ENCODE measurements at regions not wholly inside any gene's neighbourhood (a gene's known extent, or its start where the extent isn't known, plus 50 kb on each side); places are given as distances from the start of the nearest gene placed in this dataset.

DNA sequence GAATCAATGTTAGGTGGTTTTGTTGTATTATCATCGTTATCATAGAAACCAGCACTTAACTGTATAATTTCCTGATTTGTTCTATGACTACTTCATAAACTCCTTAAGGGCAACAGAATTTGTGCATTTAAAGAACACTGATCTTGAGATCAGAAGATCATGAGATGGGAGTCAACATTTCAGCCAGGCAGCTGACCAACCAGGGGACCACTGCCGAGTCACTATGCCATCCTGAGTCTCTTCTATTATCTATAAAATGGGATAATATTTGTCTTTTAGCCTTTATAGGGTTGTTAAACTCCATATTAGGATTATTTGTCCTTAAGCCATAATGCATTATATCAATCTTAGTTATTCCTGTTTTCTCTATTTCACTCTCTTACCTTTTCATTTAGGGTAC is 261.7 kb downstream of the GPAM start:
- H3K79me2 ChIP-seq (ENCODE audit: low read length) = no peaks in the 10 kb centered on the region
- DNase-seq = no peak
- H4K20me1 ChIP-seq (ENCODE audit: insufficient read depth, low read depth, low read length) = no peaks in the 10 kb centered on the region; the same call in 1 of the 2 replicates

DNA sequence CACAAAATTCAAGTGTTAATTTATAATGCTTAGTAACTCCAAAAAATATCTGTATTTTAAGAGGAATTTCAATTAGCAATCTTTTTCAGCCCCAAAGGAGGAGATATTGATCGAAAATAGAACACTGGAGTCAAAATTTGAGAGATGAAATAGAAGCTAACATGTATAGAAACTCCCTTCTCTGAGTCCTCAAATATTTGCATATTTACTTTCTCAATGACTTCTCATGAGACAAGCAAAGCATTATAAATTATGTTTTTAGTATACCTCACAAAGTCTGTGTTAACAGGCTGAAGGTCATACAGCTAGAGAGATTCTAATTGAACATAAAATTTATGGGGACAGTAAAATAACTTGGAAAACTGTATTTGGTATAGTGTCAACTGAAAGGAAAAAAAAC is 260.5 kb downstream of the GPAM start:
- no peaks in the 10 kb centered on the region for H3K79me2 ChIP-seq (ENCODE audit: low read length)
- H3K9me2 ChIP-seq (replicated peaks; ENCODE audit: insufficient read depth, low read length) = no peaks in the 10 kb centered on the region
- H2AFZ ChIP-seq (ENCODE audit: low read length) = no peak overlapping the region
- no peak overlapping the region for H3K27ac ChIP-seq (ENCODE audit: low read length)
- H3K36me3 ChIP-seq (ENCODE audit: insufficient read depth, low read length) = no peaks in the 10 kb centered on the region
- no peak overlapping the region for H3K4me3 ChIP-seq (ENCODE audit: low read length)
- H3K27me3 ChIP-seq (ENCODE audit: low read length) = no peaks in the 10 kb centered on the region
- H3K4me2 ChIP-seq (ENCODE audit: low read depth, low read length, poor library complexity, severe bottlenecking) = no peak overlapping the region
- no peak overlapping the region for H3K9ac ChIP-seq (ENCODE audit: low read length)
- H4K20me1 ChIP-seq (ENCODE audit: insufficient read depth, low read depth, low read length) = no peaks in the 10 kb centered on the region
- H3K4me1 ChIP-seq (ENCODE audit: low read length) = peaks cover 3% of the 10 kb centered on the region; the same call in 1 of the 2 replicates
- no peak for DNase-seq
- no peaks in the 10 kb centered on the region for H3K9me3 ChIP-seq (ENCODE audit: low read length)

More for the DNA sequence above, 261.7 kb downstream of the GPAM start:
- no peak overlapping the region for H3K9ac ChIP-seq (ENCODE audit: low read length)
- no peak overlapping the region for H2AFZ ChIP-seq (ENCODE audit: low read length)
- no peak overlapping the region for H3K4me3 ChIP-seq (ENCODE audit: low read length)
- H3K9me2 ChIP-seq (replicated peaks; ENCODE audit: insufficient read depth, low read length) = no peaks in the 10 kb centered on the region
- no peaks in the 10 kb centered on the region for H3K9me3 ChIP-seq (ENCODE audit: low read length)
- no peaks in the 10 kb centered on the region for H3K27me3 ChIP-seq (ENCODE audit: low read length)
- no peak overlapping the region for H3K4me2 ChIP-seq (ENCODE audit: low read depth, low read length, poor library complexity, severe bottlenecking)
- no peak overlapping the region for H3K27ac ChIP-seq (ENCODE audit: low read length)
- H3K36me3 ChIP-seq (ENCODE audit: insufficient read depth, low read length) = no peaks in the 10 kb centered on the region
- peaks cover 3% of the 10 kb centered on the region; the same call in 1 of the 2 replicates for H3K4me1 ChIP-seq (ENCODE audit: low read length)

- DNase-seq = no peak
- Histone ChIP-seq H4K20me1 (ENCODE audit: insufficient read depth, low read depth, low read length) (no peaks in the 10 kb centered on the region), H3K27me3 (ENCODE audit: low read length) (no peaks in the 10 kb centered on the region), H3K9me2 (replicated peaks; ENCODE audit: insufficient read depth, low read length) (no peaks in the 10 kb centered on the region), H3K36me3 (ENCODE audit: insufficient read depth, low read length) (no peaks in the 10 kb centered on the region), H3K4me1 (ENCODE audit: low read length) (peaks cover 3% of the 10 kb centered on the region; the same call in 1 of the 2 replicates), H3K79me2 (ENCODE audit: low read length) (no peaks in the 10 kb centered on the region), H3K4me3 (ENCODE audit: low read length) (no peak overlapping the region), H3K4me2 (ENCODE audit: low read depth, low read length, poor library complexity, severe bottlenecking) (no peak overlapping the region), H2AFZ (ENCODE audit: low read length) (no peak overlapping the region), H3K9me3 (ENCODE audit: low read length) (no peaks in the 10 kb centered on the region), H3K9ac (ENCODE audit: low read length) (no peak overlapping the region), H3K27ac (ENCODE audit: low read length) (no peak overlapping the region)
These were observed 257.3 kb downstream of the GPAM start for GRCh38 chr10:111926286-111926685.

GRCh38 chr10:111933937-111934336 is 249.6 kb downstream of the GPAM start:
- H3K79me2 ChIP-seq (ENCODE audit: low read length) = no peaks in the 10 kb centered on the region
- H3K4me3 ChIP-seq (ENCODE audit: low read length) = no peak overlapping the region
- no peaks in the 10 kb centered on the region for H3K27me3 ChIP-seq (ENCODE audit: low read length)
- H3K9ac ChIP-seq (ENCODE audit: low read length) = no peak overlapping the region
- H3K27ac ChIP-seq (ENCODE audit: low read length) = no peak overlapping the region
- H3K36me3 ChIP-seq (ENCODE audit: insufficient read depth, low read length) = no peaks in the 10 kb centered on the region
- peaks cover 15% of the 10 kb centered on the region for H3K4me1 ChIP-seq (ENCODE audit: low read length)
- no peaks in the 10 kb centered on the region for H3K9me2 ChIP-seq (replicated peaks; ENCODE audit: insufficient read depth, low read length)
- no peaks in the 10 kb centered on the region for H3K9me3 ChIP-seq (ENCODE audit: low read length)
- H2AFZ ChIP-seq (ENCODE audit: low read length) = no peak overlapping the region
- peak; percentile 71 for DNase-seq
- no peaks in the 10 kb centered on the region for H4K20me1 ChIP-seq (ENCODE audit: insufficient read depth, low read depth, low read length)
- no peak overlapping the region for H3K4me2 ChIP-seq (ENCODE audit: low read depth, low read length, poor library complexity, severe bottlenecking)

GRCh38 chr10:111934931-111935330 is 248.6 kb downstream of the GPAM start:
- no peaks in the 10 kb centered on the region for H3K36me3 ChIP-seq (ENCODE audit: insufficient read depth, low read length)
- H3K27me3 ChIP-seq (ENCODE audit: low read length) = no peaks in the 10 kb centered on the region
- H3K9me2 ChIP-seq (replicated peaks; ENCODE audit: insufficient read depth, low read length) = no peaks in the 10 kb centered on the region
- H3K27ac ChIP-seq (ENCODE audit: low read length) = no peak overlapping the region
- no peak for DNase-seq
- H3K79me2 ChIP-seq (ENCODE audit: low read length) = no peaks in the 10 kb centered on the region
- H3K9me3 ChIP-seq (ENCODE audit: low read length) = no peaks in the 10 kb centered on the region
- no peak overlapping the region for H3K9ac ChIP-seq (ENCODE audit: low read length)
- H4K20me1 ChIP-seq (ENCODE audit: insufficient read depth, low read depth, low read length) = no peaks in the 10 kb centered on the region
- no peak overlapping the region for H3K4me3 ChIP-seq (ENCODE audit: low read length)
- H2AFZ ChIP-seq (ENCODE audit: low read length) = no peak overlapping the region
- no peak overlapping the region for H3K4me2 ChIP-seq (ENCODE audit: low read depth, low read length, poor library complexity, severe bottlenecking)
- H3K4me1 ChIP-seq (ENCODE audit: low read length) = peaks cover 21% of the 10 kb centered on the region

GRCh38 chr10:111936143-111936542 is 247.4 kb downstream of the GPAM start:
- Histone ChIP-seq H3K4me2 (ENCODE audit: low read depth, low read length, poor library complexity, severe bottlenecking) (no peak overlapping the region), H2AFZ (ENCODE audit: low read length) (no peak overlapping the region), H4K20me1 (ENCODE audit: insufficient read depth, low read depth, low read length) (no peaks in the 10 kb centered on the region), H3K36me3 (ENCODE audit: insufficient read depth, low read length) (no peaks in the 10 kb centered on the region; the same call in 1 of the 2 replicates), H3K4me1 (ENCODE audit: low read length) (peaks cover 22% of the 10 kb centered on the region), H3K27ac (ENCODE audit: low read length) (no peak overlapping the region), H3K9ac (ENCODE audit: low read length) (no peak overlapping the region), H3K4me3 (ENCODE audit: low read length) (no peak overlapping the region), H3K79me2 (ENCODE audit: low read length) (no peaks in the 10 kb centered on the region), H3K9me2 (replicated peaks; ENCODE audit: insufficient read depth, low read length) (no peaks in the 10 kb centered on the region), H3K27me3 (ENCODE audit: low read length) (no peaks in the 10 kb centered on the region), H3K9me3 (ENCODE audit: low read length) (no peaks in the 10 kb centered on the region)
- no peak for DNase-seq

DNA sequence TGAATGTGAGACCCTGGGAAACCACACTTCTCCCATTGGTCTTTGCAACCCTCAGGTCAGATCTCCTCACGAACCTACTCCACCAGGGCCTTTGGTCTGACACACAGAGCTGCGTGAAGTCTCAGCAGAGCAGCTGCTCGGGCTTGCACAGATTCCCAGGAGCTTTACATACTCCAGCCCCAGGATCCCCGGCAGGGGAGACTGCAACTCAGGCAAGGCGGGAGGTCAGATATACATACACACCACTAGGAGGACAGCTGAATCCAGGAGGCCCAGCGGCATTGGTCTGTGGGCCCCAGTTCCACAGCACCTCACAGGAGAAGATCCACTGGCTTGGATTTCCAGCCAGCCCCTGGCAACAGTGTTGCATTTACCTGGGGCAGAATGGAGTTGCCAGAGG is 239.2 kb downstream of the GPAM start:
- DNase-seq = no peak
- H3K9ac ChIP-seq (ENCODE audit: low read length) = no peak overlapping the region
- H3K4me3 ChIP-seq (ENCODE audit: low read length) = no peak overlapping the region
- H3K4me2 ChIP-seq (ENCODE audit: low read depth, low read length, poor library complexity, severe bottlenecking) = no peak overlapping the region
- no peaks in the 10 kb centered on the region for H3K9me3 ChIP-seq (ENCODE audit: low read length)
- H3K27ac ChIP-seq (ENCODE audit: low read length) = no peak overlapping the region
- H3K9me2 ChIP-seq (replicated peaks; ENCODE audit: insufficient read depth, low read length) = no peaks in the 10 kb centered on the region
- H3K79me2 ChIP-seq (ENCODE audit: low read length) = no peaks in the 10 kb centered on the region
- no peaks in the 10 kb centered on the region for H3K27me3 ChIP-seq (ENCODE audit: low read length)
- peaks cover 6% of the 10 kb centered on the region for H3K4me1 ChIP-seq (ENCODE audit: low read length)
- H4K20me1 ChIP-seq (ENCODE audit: insufficient read depth, low read depth, low read length) = no peaks in the 10 kb centered on the region
- H2AFZ ChIP-seq (ENCODE audit: low read length) = no peak overlapping the region
- peaks cover 3% of the 10 kb centered on the region; the same call in 1 of the 2 replicates for H3K36me3 ChIP-seq (ENCODE audit: insufficient read depth, low read length)

DNA sequence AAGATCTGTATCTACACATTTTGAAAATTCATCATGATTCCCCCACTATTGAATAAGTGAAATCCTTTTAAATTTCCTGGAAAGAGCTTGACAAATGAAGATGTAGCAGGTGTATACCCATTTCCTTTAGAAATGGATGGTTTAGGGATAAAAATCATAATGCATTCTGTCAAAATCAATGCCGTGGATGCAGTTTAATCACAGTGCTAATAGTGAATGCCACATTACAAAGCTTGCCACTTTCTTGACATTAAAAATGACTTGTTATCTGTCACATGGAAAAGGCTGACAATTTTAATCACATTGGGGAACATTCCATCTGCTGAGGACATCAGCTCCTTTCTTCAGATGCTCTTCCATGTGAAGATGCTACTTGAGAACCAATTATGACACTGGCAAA is 229.6 kb downstream of the GPAM start:
- no peaks in the 10 kb centered on the region for H4K20me1 ChIP-seq (ENCODE audit: insufficient read depth, low read depth, low read length)
- peaks cover 7% of the 10 kb centered on the region; the same call in 1 of the 2 replicates for H3K36me3 ChIP-seq (ENCODE audit: insufficient read depth, low read length)
- H3K27ac ChIP-seq (ENCODE audit: low read length) = no peak overlapping the region
- H3K9me3 ChIP-seq (ENCODE audit: low read length) = no peaks in the 10 kb centered on the region
- no peaks in the 10 kb centered on the region for H3K4me1 ChIP-seq (ENCODE audit: low read length)
- no peak overlapping the region for H3K4me3 ChIP-seq (ENCODE audit: low read length)
- H3K27me3 ChIP-seq (ENCODE audit: low read length) = no peaks in the 10 kb centered on the region
- DNase-seq = no peak
- no peak overlapping the region for H3K4me2 ChIP-seq (ENCODE audit: low read depth, low read length, poor library complexity, severe bottlenecking)
- no peak overlapping the region for H2AFZ ChIP-seq (ENCODE audit: low read length)
- no peaks in the 10 kb centered on the region for H3K9me2 ChIP-seq (replicated peaks; ENCODE audit: insufficient read depth, low read length)
- no peaks in the 10 kb centered on the region for H3K79me2 ChIP-seq (ENCODE audit: low read length)
- H3K9ac ChIP-seq (ENCODE audit: low read length) = no peak overlapping the region

- H3K4me2 ChIP-seq (ENCODE audit: low read depth, low read length, poor library complexity, severe bottlenecking) = no peak overlapping the region
- no peaks in the 10 kb centered on the region for H4K20me1 ChIP-seq (ENCODE audit: insufficient read depth, low read depth, low read length)
- no peaks in the 10 kb centered on the region for H3K79me2 ChIP-seq (ENCODE audit: low read length)
- no peak overlapping the region for H3K9ac ChIP-seq (ENCODE audit: low read length)
- H3K9me2 ChIP-seq (replicated peaks; ENCODE audit: insufficient read depth, low read length) = no peaks in the 10 kb centered on the region
- no peak overlapping the region for H3K27ac ChIP-seq (ENCODE audit: low read length)
- H3K36me3 ChIP-seq (ENCODE audit: insufficient read depth, low read length) = peaks cover 8% of the 10 kb centered on the region; the same call in 1 of the 2 replicates
- H3K27me3 ChIP-seq (ENCODE audit: low read length) = no peaks in the 10 kb centered on the region
- no peak overlapping the region for H3K4me3 ChIP-seq (ENCODE audit: low read length)
- H3K4me1 ChIP-seq (ENCODE audit: low read length) = no peaks in the 10 kb centered on the region
- DNase-seq = no peak
- no peak overlapping the region for H2AFZ ChIP-seq (ENCODE audit: low read length)
- no peaks in the 10 kb centered on the region for H3K9me3 ChIP-seq (ENCODE audit: low read length)
These were observed 229.2 kb downstream of the GPAM start for GRCh38 chr10:111954386-111954785.

All from Karpas-422 (cell line).